B cell (primary cell): ENCODE measurements at regions not wholly inside any gene's neighbourhood (a gene's known extent, or its start where the extent isn't known, plus 50 kb on each side); places are given as distances from the start of the nearest gene placed in this dataset.

Experiments used
- CTCF ChIP-seq: fragments of 200-600 bp; IDR thresholded peaks from one replicate; pipeline ENCODE4 v1.8.0; 2022; ENCODE audit warnings: antibody characterized with exemption, mild to moderate bottlenecking
- EZH2 ChIP-seq: IDR thresholded peaks from 2 replicates; pipeline ENCODE4 v1.6.1; 2012; ENCODE audit warnings: borderline replicate concordance, low read depth, mild to moderate bottlenecking, moderate library complexity, low read length; ENCODE audit not compliant: insufficient read depth, poor library complexity, severe bottlenecking

- TF ChIP-seq CTCF (no peak), EZH2 (no peak)
These were observed 1149.4 kb downstream of the NXPH1 start for GRCh38 chr7:9582824-9583223.
